ENCODE measurements at regions not wholly inside any gene's neighbourhood (a gene's known extent, or its start where the extent isn't known, plus 50 kb on each side); places are given as distances from the start of the nearest gene placed in this dataset.

GRCh38 chr14:42527141-42527540, 920.5 kb downstream of the LRFN5 start:
- Histone ChIP-seq H3K4me1 (ENCODE audit: control insufficient read depth, insufficient read depth, low read length) (no peaks in the 10 kb centered on the region), H4K20me1 (ENCODE audit: insufficient read depth, low read length) (no peaks in the 10 kb centered on the region), H4K8ac (ENCODE audit: low read depth in 2 of 2, low read length in 2 of 2) (no peak overlapping the region), H3K18ac (ENCODE audit: low read depth, low read length) (no peak overlapping the region), H3K14ac (replicated peaks; ENCODE audit: low read depth, low read length) (no peak overlapping the region), H3K9me3 (ENCODE audit: control insufficient read depth, insufficient read depth, low read length) (no peaks in the 10 kb centered on the region), H2AK5ac (ENCODE audit: low read depth, low read length) (no peak overlapping the region), H3K4me2 (ENCODE audit: low read depth, low read length) (no peak overlapping the region), H3K23ac (ENCODE audit: low read depth, low read length) (no peak overlapping the region), H2BK120ac (ENCODE audit: low read depth, low read length) (no peak overlapping the region), H2AK9ac (replicated peaks; ENCODE audit: low read depth, low read length, poor library complexity) (no peak overlapping the region), H3K27ac (ENCODE audit: insufficient read depth, low read length) (no peak overlapping the region), H3K56ac (ENCODE audit: extremely low read depth, insufficient read depth, low read length) (no peak overlapping the region), H4K91ac (ENCODE audit: insufficient read depth, low read depth, low read length) (no peak overlapping the region), H3K4ac (ENCODE audit: low read depth, low read length) (no peak overlapping the region), H2BK20ac (ENCODE audit: low read depth, low read length) (no peak overlapping the region), H2AFZ (replicated peaks; ENCODE audit: low read length, poor library complexity) (no peak overlapping the region), H3K9me1 (ENCODE audit: insufficient read depth, low read length) (no peaks in the 10 kb centered on the region), H3K9ac (ENCODE audit: low read depth, low read length) (no peak overlapping the region), H2BK15ac (ENCODE audit: low read depth, low read length) (no peak overlapping the region), H4K5ac (ENCODE audit: low read depth, low read length) (no peak overlapping the region), H3K27me3 (ENCODE audit: control insufficient read depth, insufficient read depth, low read length) (no peaks in the 10 kb centered on the region), H3K36me3 (ENCODE audit: control insufficient read depth, insufficient read depth, low read length) (no peaks in the 10 kb centered on the region), H2BK5ac (ENCODE audit: low read depth, low read length, poor library complexity, severe bottlenecking) (no peak overlapping the region), H3K79me1 (ENCODE audit: low read depth in 1 of 2, low read length in 2 of 2) (no peaks in the 10 kb centered on the region), H3K4me3 (ENCODE audit: insufficient read depth, low read depth, low read length) (no peak overlapping the region)
- intact Hi-C loops (cut with micrococcal nuclease), result no loop called here
- ATAC-seq (ENCODE audit: low read depth) (no peak), DNase-seq (no peak)
- dilution Hi-C loops (cut with HindIII; ENCODE audit: low sequenced_read_pairs, unreplicated experiment), result no loop called here
- ChIA-PET CTCF (no interaction called here), POLR2A (ENCODE audit: unreplicated experiment) (interaction anchor here (0.6 kb wide), 1 partner anchor 340 kb away, joined by 3 read pairs; no protein-coding TSS in a partner anchor)
- BruUV-seq (replicated peaks), result no TSS peak
- peak; percentile 85 for TF ChIP-seq MAFK (IDR thresholded peaks at IDR 0.05; ENCODE audit: low read depth, low read length)
- no peak for TF ChIP-seq CEBPB (IDR thresholded peaks at IDR 0.05; ENCODE audit: low read depth, low read length)
- in situ Hi-C loops (cut with MboI; ENCODE audit: low sequenced_read_pairs), result no loop called here
- WGBS, 2 experiments (ENCODE audit: extremely low coverage in 2 of 2, insufficient read length in 1 of 2), result no CpG with 5 or more reads among the region's 2 CpGs
